Trophoblast cell (in vitro differentiated cells and primary cell): ENCODE measurements at regions not wholly inside any gene's neighbourhood (a gene's known extent, or its start where the extent isn't known, plus 50 kb on each side); places are given as distances from the start of the nearest gene placed in this dataset.

Source experiments
- DNase-seq, 2 donors: peaks; one replicate each; pipeline ENCODE4 v3.0.0-alpha.2; 2016
- H2AFZ ChIP-seq: 2 replicates; pipeline ENCODE4 v1.6.1; 2013; ENCODE audit warnings: low read length, moderate library complexity, mild to moderate bottlenecking; ENCODE audit not compliant: insufficient read depth, poor library complexity
- H2AK5ac ChIP-seq: 2 replicates; pipeline ENCODE4 v1.6.1; 2013; ENCODE audit warnings: mild to moderate bottlenecking, low read length
- H2BK120ac ChIP-seq: 2 replicates; pipeline ENCODE4 v1.6.1; 2013; ENCODE audit warnings: low read length, mild to moderate bottlenecking, moderate library complexity; ENCODE audit not compliant: insufficient read depth, poor library complexity
- H2BK12ac ChIP-seq: 2 replicates; pipeline ENCODE4 v1.6.1; 2013; ENCODE audit warnings: mild to moderate bottlenecking, low read length, moderate library complexity
- H2BK5ac ChIP-seq: 2 replicates; pipeline ENCODE4 v1.6.1; 2013; ENCODE audit warnings: low read length, low read depth, moderate library complexity, mild to moderate bottlenecking; ENCODE audit not compliant: poor library complexity
- H3K14ac ChIP-seq: 2 replicates; pipeline ENCODE4 v1.6.1; 2013; ENCODE audit warnings: mild to moderate bottlenecking, low read length
- H3K18ac ChIP-seq: 2 replicates; pipeline ENCODE4 v1.6.1; 2013; ENCODE audit warnings: mild to moderate bottlenecking, low read length
- H3K23ac ChIP-seq: 2 replicates; pipeline ENCODE4 v1.6.1; 2013; ENCODE audit warnings: low read length
- H3K27ac ChIP-seq: 2 replicates; pipeline ENCODE4 v1.5.1; 2013; ENCODE audit warnings: low read depth, mild to moderate bottlenecking, inconsistent platforms, low read length, moderate library complexity
- H3K27me3 ChIP-seq: 2 replicates; pipeline ENCODE4 v1.6.1; 2013; ENCODE audit warnings: inconsistent platforms, mild to moderate bottlenecking, low read length, moderate library complexity; ENCODE audit not compliant: insufficient read depth
- H3K36me3 ChIP-seq, 2 experiments: 1 replicate in 1 of 2; 2 replicates in 1 of 2; pipeline ENCODE4 v1.6.1; 2013; ENCODE audit warnings: low read length in 2 of 2, mild to moderate bottlenecking in 2 of 2, moderate library complexity in 1 of 2; ENCODE audit not compliant: insufficient read depth in 2 of 2, control insufficient read depth in 1 of 2
- H3K4ac ChIP-seq: 2 replicates; pipeline ENCODE4 v1.6.1; 2013; ENCODE audit warnings: low read depth, mild to moderate bottlenecking, low read length, moderate library complexity
- H3K4me1 ChIP-seq, 2 experiments: 1 replicate in 1 of 2; 2 replicates in 1 of 2; pipeline ENCODE4 v1.6.1; 2013; ENCODE audit warnings: low read length in 2 of 2, mild to moderate bottlenecking in 2 of 2, moderate library complexity in 1 of 2; ENCODE audit not compliant: insufficient read depth in 2 of 2, control insufficient read depth in 1 of 2
- H3K4me2 ChIP-seq: 2 replicates; pipeline ENCODE4 v1.6.1; 2013; ENCODE audit warnings: inconsistent platforms, mild to moderate bottlenecking, low read length, moderate library complexity
- H3K4me3 ChIP-seq: 2 replicates; pipeline ENCODE4 v1.5.1; 2013; ENCODE audit warnings: mild to moderate bottlenecking, low read depth, low read length, inconsistent platforms
- H3K79me1 ChIP-seq: one replicate; pipeline ENCODE4 v1.6.1; 2013; ENCODE audit warnings: low read length
- H3K79me2 ChIP-seq: 2 replicates; pipeline ENCODE4 v1.6.1; 2013; ENCODE audit warnings: low read length, mild to moderate bottlenecking; ENCODE audit not compliant: control insufficient read depth, insufficient read depth, poor library complexity
- H3K9ac ChIP-seq: 2 replicates; pipeline ENCODE4 v1.6.1; 2013; ENCODE audit warnings: mild to moderate bottlenecking, low read length
- H3K9me3 ChIP-seq: 2 replicates; pipeline ENCODE4 v1.6.1; 2013; ENCODE audit warnings: low read depth, mild to moderate bottlenecking, control low read depth, inconsistent platforms, low read length; ENCODE audit not compliant: insufficient read depth
- H4K12ac ChIP-seq: 2 replicates; pipeline ENCODE4 v1.6.1; 2013; ENCODE audit warnings: low read depth, mild to moderate bottlenecking, low read length, moderate library complexity
- H4K8ac ChIP-seq: 2 replicates; pipeline ENCODE4 v1.6.1; 2013; ENCODE audit warnings: low read depth, mild to moderate bottlenecking, low read length, moderate library complexity
- H4K91ac ChIP-seq: one replicate; pipeline ENCODE4 v1.6.1; 2013; ENCODE audit warnings: low read depth, mild to moderate bottlenecking, low read length, moderate library complexity
- WGBS: extraction: QIAGEN DNeasy Blood & Tissue Kit; methylation state at CpG from one replicate; pipeline ENCODE4 v1.1.7; 2013; ENCODE audit warnings: missing lambda C conversion rate; ENCODE audit not compliant: insufficient read length, insufficient coverage; ENCODE audit errors: extremely low coverage; 5-methylcytosine and 5-hydroxymethylcytosine counted together

GRCh38 chr6:120588424-120588823 is 745.9 kb downstream of the TBC1D32 start:
- Histone ChIP-seq H3K36me3 (no peaks in the 10 kb centered on the region), H3K27ac (no peak overlapping the region), H3K27me3 (no peaks in the 10 kb centered on the region), H4K8ac (no peak overlapping the region), H2BK5ac (no peak overlapping the region), H3K4ac (no peak overlapping the region), H4K91ac (no peak overlapping the region), H3K79me2 (no peaks in the 10 kb centered on the region), H4K12ac (no peak overlapping the region), H3K4me3 (no peak overlapping the region), H2AFZ (no peak overlapping the region), H2BK12ac (no peak overlapping the region), H3K4me1 (no peaks in the 10 kb centered on the region), H3K23ac (no peak overlapping the region), H3K14ac (no peak overlapping the region), H3K4me2 (no peak overlapping the region), H3K9me3 (no peaks in the 10 kb centered on the region), H3K79me1 (no peaks in the 10 kb centered on the region), H3K9ac (no peak overlapping the region), H2AK5ac (no peak overlapping the region), H3K18ac (no peak overlapping the region), H2BK120ac (no peak overlapping the region)
- no CpG with 5 or more reads among the region's 4 CpGs for WGBS
- DNase-seq: no peak

GRCh38 chr6:120587381-120587780 is 746.9 kb downstream of the TBC1D32 start:
- Histone ChIP-seq H3K4me3 (no peak overlapping the region), H3K14ac (no peak overlapping the region)
- no CpG with 5 or more reads among the region's 1 CpG for WGBS

GRCh38 chr6:120584111-120584760 is 750.0 kb downstream of the TBC1D32 start:
- no peaks in the 10 kb centered on the region for H3K36me3 ChIP-seq

More at GRCh38 chr6:120587381-120587780, 746.9 kb downstream of the TBC1D32 start:
- Histone ChIP-seq H4K8ac (no peak overlapping the region), H4K12ac (no peak overlapping the region), H3K79me1 (no peaks in the 10 kb centered on the region), H3K27me3 (no peaks in the 10 kb centered on the region), H2AK5ac (no peak overlapping the region), H3K27ac (no peak overlapping the region), H3K4me2 (no peak overlapping the region), H3K4ac (no peak overlapping the region), H4K91ac (no peak overlapping the region), H3K4me1 (no peaks in the 10 kb centered on the region), H3K36me3 (no peaks in the 10 kb centered on the region), H3K23ac (no peak overlapping the region), H2BK12ac (no peak overlapping the region), H2BK120ac (no peak overlapping the region), H2AFZ (no peak overlapping the region), H3K18ac (no peak overlapping the region), H3K9ac (no peak overlapping the region), H3K9me3 (no peaks in the 10 kb centered on the region), H3K79me2 (no peaks in the 10 kb centered on the region), H2BK5ac (no peak overlapping the region)
- DNase-seq: no peak

GRCh38 chr6:120576061-120576460 is 758.2 kb downstream of the TBC1D32 start:
- H4K12ac ChIP-seq: no peak overlapping the region
- no peaks in the 10 kb centered on the region for H3K4me1 ChIP-seq
- no peak for DNase-seq
- H2AFZ ChIP-seq: no peak overlapping the region
- no peaks in the 10 kb centered on the region for H3K79me1 ChIP-seq
- H3K36me3 ChIP-seq: no peaks in the 10 kb centered on the region
- H3K79me2 ChIP-seq: no peaks in the 10 kb centered on the region
- no peak overlapping the region for H3K27ac ChIP-seq
- no peaks in the 10 kb centered on the region for H3K9me3 ChIP-seq
- H3K4me2 ChIP-seq: no peak overlapping the region
- no peak overlapping the region for H4K91ac ChIP-seq
- H2BK120ac ChIP-seq: no peak overlapping the region
- no peak overlapping the region for H4K8ac ChIP-seq
- H3K23ac ChIP-seq: no peak overlapping the region
- no peak overlapping the region for H3K9ac ChIP-seq
- no peak overlapping the region for H2BK5ac ChIP-seq
- no peak overlapping the region for H3K4ac ChIP-seq
- H3K14ac ChIP-seq: no peak overlapping the region
- H2AK5ac ChIP-seq: no peak overlapping the region
- WGBS: no CpG with 5 or more reads among the region's 4 CpGs
- H3K4me3 ChIP-seq: no peak overlapping the region
- no peak overlapping the region for H3K18ac ChIP-seq
- no peaks in the 10 kb centered on the region for H3K27me3 ChIP-seq
- no peak overlapping the region for H2BK12ac ChIP-seq

More at GRCh38 chr6:120584111-120584760, 750.0 kb downstream of the TBC1D32 start:
- H2AFZ ChIP-seq: no peak overlapping the region
- no peak overlapping the region for H3K4me3 ChIP-seq
- no peak overlapping the region for H3K27ac ChIP-seq
- H3K79me2 ChIP-seq: no peaks in the 10 kb centered on the region
- no peak overlapping the region for H2AK5ac ChIP-seq
- H3K4ac ChIP-seq: no peak overlapping the region
- H3K4me1 ChIP-seq: no peaks in the 10 kb centered on the region
- H3K18ac ChIP-seq: no peak overlapping the region
- H3K79me1 ChIP-seq: no peaks in the 10 kb centered on the region
- no peaks in the 10 kb centered on the region for H3K27me3 ChIP-seq
- no peak for DNase-seq
- H2BK5ac ChIP-seq: no peak overlapping the region
- H3K9ac ChIP-seq: no peak overlapping the region
- H3K23ac ChIP-seq: no peak overlapping the region
- no peak overlapping the region for H2BK12ac ChIP-seq
- no peaks in the 10 kb centered on the region for H3K9me3 ChIP-seq
- H4K8ac ChIP-seq: no peak overlapping the region
- WGBS: no CpG with 5 or more reads among the region's 9 CpGs
- H3K4me2 ChIP-seq: no peak overlapping the region
- no peak overlapping the region for H4K12ac ChIP-seq
- H2BK120ac ChIP-seq: no peak overlapping the region
- H3K14ac ChIP-seq: no peak overlapping the region
- H4K91ac ChIP-seq: no peak overlapping the region
